Activated CD4-positive, alpha-beta memory T cell treated with anti-CD3 and anti-CD28 coated beads, Interleukin-2, amount 10 ng/mL, durations not matched to agents 7 days and 5 days (primary cell): ENCODE measurements at regions not wholly inside any gene's neighbourhood (a gene's known extent, or its start where the extent isn't known, plus 50 kb on each side); places are given as distances from the start of the nearest gene placed in this dataset.
"Not testable (repeated sequence)": the region's sequence is repeated elsewhere in the genome, so short reads cannot be mapped to it uniquely, and the experiment has no call there.

ENCODE experiments used
- CTCF ChIA-PET: fragments of 350-600 bp; sonication (Branson Sonifier 250); formaldehyde crosslinking; loops from one replicate; lab custom pipeline; 2021; ENCODE audit warnings: antibody characterized with exemption, inconsistent platforms; lab: Charles Lee
- POLR2A ChIA-PET: fragments of 350-600 bp; sonication (Branson Sonifier 250); formaldehyde crosslinking; loops from one replicate; lab custom pipeline; 2021; ENCODE audit warnings: antibody characterized with exemption; lab: Charles Lee
- DNase-seq: peaks from one replicate; pipeline ENCODE4 v3.0.0-alpha.2; 2020
- H3K27ac Mint-ChIP-seq: one replicate; pipeline ENCODE4 v1.8.0; 2021; ENCODE audit warnings: mild to moderate bottlenecking, mixed read lengths
- H3K27me3 Mint-ChIP-seq: one replicate; pipeline ENCODE4 v1.8.0; 2021; ENCODE audit warnings: mixed read lengths
- H3K36me3 Mint-ChIP-seq: one replicate; pipeline ENCODE4 v1.8.0; 2021; ENCODE audit warnings: low read depth, mixed read lengths
- H3K4me1 Mint-ChIP-seq: one replicate; pipeline ENCODE4 v1.8.0; 2021; ENCODE audit warnings: mixed read lengths
- H3K4me3 Mint-ChIP-seq: one replicate; pipeline ENCODE4 v1.8.0; 2021; ENCODE audit warnings: mild to moderate bottlenecking, mixed read lengths
- H3K9me3 Mint-ChIP-seq: one replicate; pipeline ENCODE4 v1.8.0; 2021; ENCODE audit warnings: mixed read lengths

- no peaks in the 10 kb centered on the region for H3K36me3 Mint-ChIP-seq
- no peaks in the 10 kb centered on the region for H3K27me3 Mint-ChIP-seq
- no peak for DNase-seq
- ChIA-PET POLR2A (no interaction called here), CTCF (no interaction called here)
- peaks cover 6% of the 10 kb centered on the region for H3K9me3 Mint-ChIP-seq
- H3K4me1 Mint-ChIP-seq, result no peaks in the 10 kb centered on the region
- no peak overlapping the region for H3K4me3 Mint-ChIP-seq
- H3K27ac Mint-ChIP-seq, result no peak overlapping the region
Observed at GRCh38 chr14:37695866-37696265, 100.4 kb downstream of the TTC6 start.

DNA sequence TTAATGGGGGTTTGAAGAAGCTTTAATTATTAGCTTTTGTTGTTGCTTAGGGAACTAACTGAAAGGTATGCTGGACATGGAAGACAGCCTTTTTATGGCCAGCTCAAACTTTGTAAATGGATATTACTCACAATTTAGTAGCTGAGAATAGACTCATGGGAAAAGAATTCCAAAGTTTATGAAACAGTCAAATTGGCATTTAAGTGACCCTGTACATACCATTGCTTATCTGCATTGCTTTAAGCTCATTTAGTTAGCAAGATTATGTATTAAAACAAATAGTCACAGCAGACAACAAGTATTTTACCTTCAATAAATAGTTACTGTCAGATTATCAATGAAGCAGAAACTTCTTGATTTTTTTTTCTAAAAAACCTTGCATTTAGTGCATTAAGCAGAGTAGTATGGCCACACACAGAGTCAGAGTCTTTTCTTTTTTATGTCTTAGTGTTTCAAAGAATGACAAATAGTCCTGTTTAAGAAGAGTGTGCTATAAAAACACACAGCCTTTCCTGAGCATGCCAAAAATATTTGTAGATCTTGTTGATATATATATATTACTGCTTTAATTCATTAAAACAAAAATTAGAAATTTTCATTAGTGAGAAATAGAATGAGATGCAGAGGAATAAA is 102.2 kb downstream of the TTC6 start:
- Mint-ChIP-seq H3K27ac (no peak overlapping the region), H3K36me3 (no peaks in the 10 kb centered on the region), H3K4me3 (no peak overlapping the region), H3K4me1 (no peaks in the 10 kb centered on the region), H3K27me3 (no peaks in the 10 kb centered on the region), H3K9me3 (peaks cover 3% of the 10 kb centered on the region)
- POLR2A ChIA-PET, result no interaction called here
- DNase-seq, result no peak
- CTCF ChIA-PET, result no interaction called here

DNA sequence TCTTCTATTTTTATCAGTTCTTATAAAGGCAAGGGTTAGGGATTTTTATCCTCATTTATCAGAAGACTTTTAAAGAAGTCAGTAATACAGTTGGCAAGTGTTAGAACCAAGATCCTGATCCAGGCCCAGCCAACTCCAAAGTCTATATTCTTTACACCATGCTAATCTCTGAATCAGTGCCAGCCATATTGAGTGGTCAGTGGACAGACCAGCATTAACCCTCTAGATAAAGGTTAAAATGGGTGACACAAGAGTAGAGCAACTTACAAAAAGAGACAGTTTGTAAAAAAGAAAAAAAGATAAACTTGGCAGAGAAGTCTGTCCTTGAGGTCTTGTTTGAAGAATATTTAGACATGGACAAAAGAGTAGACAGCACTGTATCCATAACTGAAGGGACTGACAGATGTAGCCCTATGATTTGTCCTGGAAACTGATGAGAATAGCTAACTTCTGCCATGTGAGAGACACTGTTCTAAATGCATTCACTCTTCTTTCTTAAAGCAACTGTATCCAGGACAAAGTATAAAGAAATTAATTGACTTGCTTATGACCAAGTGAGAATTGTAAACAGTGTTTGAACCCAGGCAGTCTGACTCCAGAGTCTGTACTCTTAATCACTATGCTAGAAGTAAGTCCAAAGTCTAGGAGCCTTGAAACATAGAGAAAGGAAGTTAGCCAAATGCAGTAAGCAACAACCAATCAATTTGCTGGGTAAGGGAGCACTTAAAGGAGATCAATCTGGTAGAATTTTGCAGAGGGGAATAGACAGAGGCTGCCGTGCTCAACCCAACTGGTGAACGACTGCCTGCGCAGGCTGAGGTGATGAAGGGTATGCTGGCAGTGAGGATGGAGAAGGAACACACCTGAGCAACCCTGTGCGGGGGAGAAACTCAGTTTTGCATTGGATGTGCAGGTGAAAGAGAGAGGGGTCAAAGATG is 103.7 kb downstream of the TTC6 start:
- no peaks in the 10 kb centered on the region for H3K9me3 Mint-ChIP-seq
- POLR2A ChIA-PET, result no interaction called here
- H3K4me1 Mint-ChIP-seq, result no peaks in the 10 kb centered on the region
- H3K36me3 Mint-ChIP-seq, result no peaks in the 10 kb centered on the region
- H3K27ac Mint-ChIP-seq, result no peak overlapping the region
- CTCF ChIA-PET, result no interaction called here
- H3K4me3 Mint-ChIP-seq, result no peak overlapping the region
- no peaks in the 10 kb centered on the region for H3K27me3 Mint-ChIP-seq
- DNase-seq, result no peak

DNA sequence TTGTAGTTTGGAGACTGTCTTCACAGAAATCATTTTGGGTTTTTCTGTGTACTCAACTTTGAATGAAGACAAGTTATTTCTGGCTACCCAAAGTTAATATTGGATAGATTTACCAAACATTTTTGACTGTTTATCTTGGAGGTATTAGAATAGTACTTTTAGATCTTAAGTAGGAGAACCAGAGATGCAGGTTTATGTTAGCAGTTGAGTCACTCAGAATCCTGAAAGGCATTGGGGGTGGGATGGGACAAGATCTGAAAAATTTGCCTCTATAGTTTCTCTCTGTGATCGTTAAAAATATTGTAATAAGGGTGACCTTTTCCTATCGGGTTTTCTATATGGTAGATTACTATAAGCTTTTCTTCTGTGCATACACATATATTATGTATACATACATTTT is 112.3 kb downstream of the TTC6 start:
- CTCF ChIA-PET, result no interaction called here
- POLR2A ChIA-PET, result no interaction called here
- H3K4me1 Mint-ChIP-seq, result no peaks in the 10 kb centered on the region
- no peak overlapping the region for H3K4me3 Mint-ChIP-seq
- H3K36me3 Mint-ChIP-seq, result no peaks in the 10 kb centered on the region
- H3K27me3 Mint-ChIP-seq, result no peaks in the 10 kb centered on the region
- no peaks in the 10 kb centered on the region for H3K9me3 Mint-ChIP-seq
- H3K27ac Mint-ChIP-seq, result no peak overlapping the region
- DNase-seq, result no peak

DNA sequence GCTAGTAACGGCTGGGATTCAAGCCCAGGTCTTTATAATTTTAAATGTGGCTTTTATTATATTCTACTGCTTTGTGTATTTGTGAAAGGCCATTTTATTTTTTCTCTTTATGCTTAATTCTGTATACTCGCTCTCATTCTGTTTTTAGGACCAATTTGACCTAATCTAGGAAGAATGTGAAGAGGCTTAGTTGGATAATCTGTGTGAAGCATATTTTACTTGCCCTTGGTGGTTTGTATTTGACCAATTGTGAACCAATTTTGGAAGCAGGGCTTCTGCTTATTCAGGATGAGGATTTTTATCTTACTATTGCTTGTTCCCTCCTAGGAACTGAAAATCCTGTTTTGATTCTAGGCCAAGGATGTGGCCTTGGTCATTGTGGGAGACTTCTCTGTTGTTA is 113.1 kb downstream of the TTC6 start:
- H3K4me3 Mint-ChIP-seq, result no peak overlapping the region
- H3K27ac Mint-ChIP-seq, result no peak overlapping the region

GRCh38 chr14:37709419-37710195 is 114.2 kb downstream of the TTC6 start:
- H3K4me1 Mint-ChIP-seq, result no peaks in the 10 kb centered on the region
- H3K4me3 Mint-ChIP-seq, result no peak overlapping the region
- H3K36me3 Mint-ChIP-seq, result no peaks in the 10 kb centered on the region
- H3K9me3 Mint-ChIP-seq, result no peaks in the 10 kb centered on the region
- CTCF ChIA-PET, result interaction anchor here (0.7 to 1.7 kb wide), 3 partner anchors 55 to 913 kb away, joined by 3 to 9 read pairs (median 3); no protein-coding TSS in a partner anchor
- H3K27me3 Mint-ChIP-seq, result no peaks in the 10 kb centered on the region
- H3K27ac Mint-ChIP-seq, result no peak overlapping the region
- DNase-seq, result no peak
- POLR2A ChIA-PET, result no interaction called here

More for the DNA sequence above, 113.1 kb downstream of the TTC6 start:
- ChIA-PET CTCF (no interaction called here), POLR2A (no interaction called here)
- H3K9me3 Mint-ChIP-seq, result no peaks in the 10 kb centered on the region
- no peaks in the 10 kb centered on the region for H3K27me3 Mint-ChIP-seq
- no peak for DNase-seq
- H3K4me1 Mint-ChIP-seq, result no peaks in the 10 kb centered on the region
- no peaks in the 10 kb centered on the region for H3K36me3 Mint-ChIP-seq

DNA sequence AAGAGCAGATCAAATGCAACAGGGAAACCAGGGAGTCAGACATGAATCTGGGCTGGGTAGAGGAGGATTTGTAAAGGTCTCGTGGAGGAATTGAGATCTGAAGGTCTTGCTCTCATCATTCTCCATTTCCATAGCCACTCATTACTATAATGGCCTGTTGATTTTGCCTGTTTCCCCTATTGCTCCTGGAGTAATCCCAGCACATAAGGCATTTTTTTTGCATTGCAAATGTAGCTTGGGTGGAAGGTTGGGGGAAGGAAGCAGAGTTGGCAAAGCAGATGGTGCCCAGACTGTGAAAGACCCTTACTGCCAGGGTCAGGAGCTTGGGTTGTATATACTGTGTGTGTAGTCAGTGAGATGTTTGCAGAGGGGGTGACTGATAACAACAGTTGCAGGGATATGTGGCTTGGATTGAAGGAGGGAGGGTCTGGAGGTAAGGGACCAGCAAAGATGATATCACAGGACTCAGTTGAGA is 116.0 kb downstream of the TTC6 start:
- H3K36me3 Mint-ChIP-seq, result no peaks in the 10 kb centered on the region
- ChIA-PET POLR2A (no interaction called here), CTCF (no interaction called here)
- H3K4me1 Mint-ChIP-seq, result no peaks in the 10 kb centered on the region
- no peaks in the 10 kb centered on the region for H3K27me3 Mint-ChIP-seq
- no peak overlapping the region for H3K4me3 Mint-ChIP-seq
- H3K27ac Mint-ChIP-seq, result no peak overlapping the region
- no peak for DNase-seq
- no peaks in the 10 kb centered on the region for H3K9me3 Mint-ChIP-seq

DNA sequence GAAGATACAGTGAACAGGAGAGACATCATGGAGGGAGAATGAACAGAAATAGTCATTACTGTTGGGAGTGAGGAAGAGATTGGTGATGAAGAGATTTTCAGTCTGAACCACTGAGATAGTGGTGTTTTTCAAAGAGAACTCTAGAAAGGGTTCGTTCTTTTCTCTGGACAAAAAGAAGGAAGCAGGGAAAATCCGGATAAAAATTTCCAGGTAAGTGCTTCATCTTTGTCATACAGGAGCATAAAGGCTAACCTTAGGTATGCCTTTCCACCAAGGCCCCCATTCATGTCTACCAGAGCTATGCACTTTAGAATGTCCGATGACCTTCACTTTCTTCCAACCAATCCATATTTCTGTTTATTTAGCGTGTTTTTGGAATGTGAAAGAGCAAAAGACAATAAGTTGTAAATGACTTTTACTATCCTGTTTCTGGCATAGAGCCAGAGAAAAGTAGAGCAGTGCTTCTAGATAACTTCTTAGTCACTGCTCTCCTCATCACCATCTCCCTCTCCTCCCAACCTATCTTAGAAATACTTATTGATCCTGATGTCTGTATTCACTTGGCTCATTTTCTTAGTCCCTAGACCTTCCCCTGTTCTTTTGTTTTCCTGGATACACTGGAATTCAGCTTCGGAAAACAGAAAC is 116.5 kb downstream of the TTC6 start:
- H3K9me3 Mint-ChIP-seq, result no peaks in the 10 kb centered on the region
- H3K27me3 Mint-ChIP-seq, result no peaks in the 10 kb centered on the region
- H3K4me3 Mint-ChIP-seq, result no peak overlapping the region

DNA sequence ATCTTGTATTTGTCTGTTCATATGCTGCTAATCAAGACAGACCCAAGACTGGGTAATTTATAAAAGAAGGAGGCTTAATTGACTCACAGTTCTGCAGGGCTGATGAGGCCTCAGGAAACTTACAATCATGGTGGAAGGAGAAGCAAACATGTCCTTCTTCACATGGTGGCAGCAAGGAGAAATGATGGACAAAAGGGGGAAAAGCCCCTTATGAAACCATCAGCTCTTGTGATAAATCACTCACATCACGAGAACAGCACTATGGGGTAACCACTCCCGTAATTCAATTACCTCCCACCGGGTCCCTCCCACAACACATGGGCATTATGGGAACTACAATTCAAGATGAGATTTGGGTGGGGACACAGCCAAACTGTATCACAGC is 117.0 kb downstream of the TTC6 start:
- H3K4me3 Mint-ChIP-seq, DNase-seq, H3K4me1 Mint-ChIP-seq, POLR2A ChIA-PET, CTCF ChIA-PET, H3K27me3 Mint-ChIP-seq, H3K27ac Mint-ChIP-seq, H3K36me3 Mint-ChIP-seq, H3K9me3 Mint-ChIP-seq: not testable (repeated sequence)

More for the DNA sequence above, 116.5 kb downstream of the TTC6 start:
- H3K4me1 Mint-ChIP-seq, result no peaks in the 10 kb centered on the region
- POLR2A ChIA-PET, result no interaction called here
- H3K27ac Mint-ChIP-seq, result no peak overlapping the region
- CTCF ChIA-PET, result no interaction called here
- H3K36me3 Mint-ChIP-seq, result no peaks in the 10 kb centered on the region
- no peak for DNase-seq

DNA sequence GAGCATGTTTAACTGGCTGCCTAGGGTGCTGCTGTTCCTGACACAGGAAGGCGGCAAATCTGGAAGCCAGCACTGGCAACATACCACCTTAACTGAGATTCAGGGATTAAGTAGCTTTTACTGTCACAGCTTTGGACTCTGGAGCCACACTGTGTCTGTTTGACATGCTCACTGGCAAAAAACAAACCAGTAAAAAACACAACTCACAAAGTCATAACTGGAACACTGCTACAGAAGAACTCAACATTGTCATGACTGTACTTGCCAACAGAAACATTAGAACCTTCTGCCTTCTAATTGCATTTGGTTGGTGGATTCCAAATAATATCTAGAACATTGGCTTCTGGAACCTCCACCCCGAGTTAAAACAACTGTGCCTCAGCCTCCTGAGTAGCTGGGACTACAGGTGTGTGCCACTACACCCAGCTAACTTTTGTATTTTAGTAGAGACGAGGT is 117.6 kb downstream of the TTC6 start:
- H3K27ac Mint-ChIP-seq, result no peak overlapping the region
- H3K36me3 Mint-ChIP-seq, result no peaks in the 10 kb centered on the region
- CTCF ChIA-PET, result no interaction called here
- H3K4me3 Mint-ChIP-seq, result no peak overlapping the region
- no peaks in the 10 kb centered on the region for H3K9me3 Mint-ChIP-seq
- POLR2A ChIA-PET, result no interaction called here
- DNase-seq, result no peak
- H3K4me1 Mint-ChIP-seq, result no peaks in the 10 kb centered on the region
- H3K27me3 Mint-ChIP-seq, result no peaks in the 10 kb centered on the region

GRCh38 chr14:37720131-37720530 is 124.7 kb downstream of the TTC6 start:
- POLR2A ChIA-PET, result no interaction called here
- CTCF ChIA-PET, result interaction anchor here (0.6 kb wide), 1 partner anchor 384 kb away, joined by 3 read pairs; no protein-coding TSS in a partner anchor
- Mint-ChIP-seq H3K27me3 (no peaks in the 10 kb centered on the region), H3K4me1 (no peaks in the 10 kb centered on the region), H3K4me3 (no peak overlapping the region), H3K36me3 (no peaks in the 10 kb centered on the region), H3K27ac (no peak overlapping the region), H3K9me3 (no peaks in the 10 kb centered on the region)
- no peak for DNase-seq

GRCh38 chr14:37721976-37722659 is 126.7 kb downstream of the TTC6 start:
- Mint-ChIP-seq H3K9me3 (no peaks in the 10 kb centered on the region), H3K27me3 (no peaks in the 10 kb centered on the region), H3K36me3 (no peaks in the 10 kb centered on the region), H3K4me3 (no peak overlapping the region), H3K4me1 (no peaks in the 10 kb centered on the region), H3K27ac (no peak overlapping the region)
- POLR2A ChIA-PET, result no interaction called here
- DNase-seq, result no peak
- CTCF ChIA-PET, result no interaction called here
